Fibroblast of upper back skin (primary cell): ENCODE measurements at regions not wholly inside any gene's neighbourhood (a gene's known extent, or its start where the extent isn't known, plus 50 kb on each side); places are given as distances from the start of the nearest gene placed in this dataset.
"Not testable (repeated sequence)": the region's sequence is repeated elsewhere in the genome, so short reads cannot be mapped to it uniquely, and the experiment has no call there.

Experiments used
- DNase-seq: peaks from one replicate; pipeline ENCODE4 v3.0.0-alpha.2; 2013

DNA sequence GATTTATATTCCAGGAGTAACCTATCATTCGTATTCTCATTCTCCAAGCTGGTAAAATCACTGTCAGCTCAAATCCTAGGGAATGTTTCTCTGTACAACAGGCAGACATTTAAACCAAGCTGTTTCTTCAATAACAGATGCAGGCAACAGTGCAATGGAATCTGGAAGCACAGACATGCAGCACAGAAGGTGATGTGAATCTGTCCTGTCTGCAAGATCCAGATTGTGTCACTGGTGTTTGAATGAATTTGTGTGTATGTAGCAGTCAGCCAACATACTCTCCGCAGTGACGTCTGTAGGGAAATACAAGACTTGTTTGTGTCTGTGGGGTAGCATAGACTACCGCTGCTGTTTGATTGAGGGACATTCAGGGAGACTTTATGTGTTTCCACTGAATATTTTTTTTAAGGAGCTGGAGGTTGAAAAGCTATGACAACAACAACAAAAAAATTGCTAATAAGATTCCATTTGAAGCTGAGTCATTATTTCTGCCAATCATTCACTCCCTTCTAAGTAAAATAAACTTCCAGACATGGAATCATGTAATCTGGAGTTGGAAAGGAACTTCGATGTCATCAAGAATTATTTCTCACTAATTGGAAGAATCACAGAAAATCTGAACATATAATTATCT lies 122.9 kb upstream of the MYO3A start:
- DNase-seq, result no peak

DNA sequence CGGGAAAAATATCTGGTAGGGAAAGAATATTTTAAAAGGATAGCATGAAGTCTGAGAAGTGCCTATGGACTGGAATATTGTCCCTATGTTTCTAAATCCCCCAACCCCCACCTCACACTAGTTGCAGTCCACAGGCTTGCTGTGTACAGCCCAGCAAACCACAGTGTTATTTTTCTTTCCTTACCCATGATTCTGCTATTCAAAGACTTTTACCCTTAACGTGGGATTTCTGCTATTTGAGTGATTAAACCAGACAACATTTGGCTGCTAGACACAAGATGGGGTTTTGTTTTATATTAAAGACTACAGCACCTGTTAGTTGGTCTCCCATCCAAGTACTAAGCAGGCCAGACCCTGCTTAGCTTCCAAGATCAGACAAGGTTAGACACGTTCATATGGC lies 120.5 kb upstream of the MYO3A start:
- no peak for DNase-seq

DNA sequence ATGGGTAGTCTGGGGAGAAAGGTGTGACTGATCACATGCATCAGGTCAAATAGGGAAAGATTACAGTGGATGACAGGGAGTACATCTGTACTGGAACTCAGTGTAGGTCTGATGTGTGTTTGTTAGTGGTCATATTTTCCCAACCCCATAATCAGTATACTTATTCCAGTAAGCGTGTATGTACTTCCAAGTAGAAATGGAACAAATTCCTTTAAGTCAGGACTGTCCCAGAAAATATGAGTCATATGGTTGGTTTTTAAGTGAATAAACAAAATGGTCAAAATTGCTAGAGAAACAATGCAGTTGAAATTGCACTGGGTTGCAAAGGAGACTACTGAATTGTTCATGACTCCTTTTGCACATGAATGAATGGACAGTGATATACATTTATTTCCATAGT lies 118.8 kb upstream of the MYO3A start:
- DNase-seq, result no peak

DNA sequence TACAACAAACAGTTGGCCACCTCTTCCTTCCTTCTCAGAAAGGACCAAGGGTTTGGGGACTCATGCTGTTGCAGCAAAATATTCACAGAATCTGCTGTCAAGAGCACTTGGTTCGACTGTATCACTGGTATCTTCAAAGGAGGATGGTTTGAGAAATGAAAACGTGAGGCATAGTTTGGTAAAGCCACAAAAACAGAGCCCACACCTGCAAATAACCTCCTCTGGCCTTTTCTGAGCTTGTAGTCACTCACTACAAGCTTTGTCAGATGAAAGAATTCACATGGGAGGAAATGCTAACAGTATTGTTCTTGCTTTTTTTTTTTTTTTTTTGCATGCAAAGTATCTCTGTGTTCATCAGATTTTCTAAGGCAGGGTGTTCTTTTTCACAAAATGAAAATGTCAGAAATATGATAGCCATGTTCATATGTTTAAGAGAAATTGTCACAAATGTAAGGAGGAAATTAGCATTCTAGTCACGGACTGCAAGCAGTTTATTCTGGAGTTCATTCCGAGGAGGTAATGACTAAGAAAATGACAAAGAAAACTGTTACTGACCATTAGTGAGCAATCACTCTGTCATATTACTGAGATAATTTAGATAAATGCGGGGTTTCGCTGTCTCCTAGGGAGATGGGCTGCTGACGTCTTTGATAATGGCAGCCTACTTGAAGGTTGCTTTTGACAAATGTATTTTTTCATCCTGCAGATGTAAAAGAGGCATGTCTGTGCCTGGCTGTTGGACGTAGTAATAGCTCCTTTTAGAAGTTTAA lies 117.8 kb upstream of the MYO3A start:
- DNase-seq, result no peak

DNA sequence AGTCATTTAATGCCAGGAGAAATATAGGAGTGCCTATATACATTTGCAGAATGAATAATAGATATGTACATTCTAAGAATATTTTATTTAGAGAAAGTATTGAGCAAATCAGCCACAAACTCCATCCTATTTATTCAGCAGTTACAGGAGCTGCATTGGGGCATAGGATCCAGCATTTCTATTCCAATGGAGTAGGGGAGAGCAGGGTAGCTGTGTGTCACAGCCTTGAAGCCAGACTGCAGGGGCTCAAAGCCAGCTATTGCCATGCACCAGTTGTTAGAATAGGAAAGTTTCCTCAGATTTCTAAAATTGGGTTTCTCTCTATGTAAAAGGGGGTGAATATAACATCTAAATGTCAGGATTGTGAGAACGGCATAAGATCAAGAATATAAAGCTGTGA lies 116.8 kb upstream of the MYO3A start:
- no peak for DNase-seq

DNA sequence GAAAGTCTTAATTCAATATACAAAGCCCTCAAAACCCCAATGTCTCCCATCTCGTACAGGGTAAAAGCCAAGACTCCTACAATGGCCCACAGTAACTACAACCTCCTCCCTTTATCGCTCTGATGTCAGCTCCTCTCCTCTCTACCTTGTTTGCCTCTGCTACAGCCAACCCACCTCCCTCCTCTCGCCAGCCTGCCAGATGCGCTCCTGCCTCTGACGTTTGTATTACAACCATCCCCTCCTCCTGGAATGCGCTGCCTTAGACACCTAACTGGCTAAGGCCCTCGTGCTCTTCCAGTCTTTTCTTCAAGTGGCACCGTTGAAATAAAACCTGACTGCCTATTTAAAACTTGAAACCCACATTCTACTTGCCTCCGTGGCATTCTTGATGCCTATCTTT lies 115.3 kb upstream of the MYO3A start:
- no peak for DNase-seq

DNA sequence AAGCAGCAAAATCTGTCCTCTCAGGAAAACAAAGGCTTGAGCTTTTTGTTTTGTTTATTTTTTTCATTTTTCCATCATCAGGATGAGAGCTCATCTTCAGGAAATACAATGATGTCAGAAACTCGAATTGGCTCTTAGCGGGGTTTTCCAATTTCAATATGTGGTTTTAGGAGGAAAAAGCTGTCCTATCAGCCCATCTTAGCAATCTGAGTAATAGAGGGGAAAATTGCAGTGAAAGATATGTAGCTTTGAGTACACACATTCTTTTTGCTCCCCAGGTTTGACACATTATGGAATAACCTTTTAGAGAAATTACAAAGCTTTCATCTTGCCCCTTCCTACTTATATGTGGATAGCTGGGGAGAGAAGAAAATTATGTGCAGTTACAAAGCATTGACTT lies 113.6 kb upstream of the MYO3A start:
- no peak for DNase-seq

DNA sequence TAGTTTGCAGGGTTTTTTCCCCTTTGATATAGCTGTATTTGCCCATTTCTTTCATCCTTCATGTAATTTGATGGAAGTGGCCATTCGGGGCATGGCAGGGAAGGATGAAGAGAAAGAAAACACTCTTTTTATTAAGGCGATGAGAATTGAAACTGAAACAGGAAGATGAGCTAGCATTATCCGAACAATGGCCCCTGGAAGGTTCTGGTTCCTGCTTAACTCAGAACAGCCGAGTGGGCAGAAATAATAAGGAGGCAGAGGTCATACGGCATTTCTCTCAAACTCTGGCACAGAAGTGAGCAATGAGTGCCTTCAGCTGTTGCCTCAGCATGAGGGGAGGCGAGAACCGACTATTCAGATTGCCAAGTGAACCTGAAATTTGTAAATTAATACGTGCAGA lies 113.2 kb upstream of the MYO3A start:
- DNase-seq, result no peak

DNA sequence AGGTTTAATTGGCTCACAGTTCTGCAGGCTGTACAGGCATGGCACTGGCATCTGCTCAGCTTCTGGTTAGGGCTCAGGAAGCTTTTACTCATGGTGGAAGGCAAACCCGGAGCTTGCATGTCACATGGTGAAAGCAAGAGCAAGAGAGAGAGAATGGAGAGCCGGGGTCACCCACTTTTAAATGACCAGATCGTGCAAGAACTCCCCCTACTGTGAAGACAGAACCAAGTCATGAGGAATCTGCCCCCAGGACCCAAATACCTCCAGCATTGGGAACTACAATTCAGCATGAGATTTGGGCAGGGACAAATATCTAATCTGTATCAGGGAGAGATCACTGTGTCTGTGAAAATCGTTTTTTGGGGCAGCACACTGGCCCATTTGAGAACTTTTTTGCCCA lies 110.0 kb upstream of the MYO3A start:
- no peak for DNase-seq

DNA sequence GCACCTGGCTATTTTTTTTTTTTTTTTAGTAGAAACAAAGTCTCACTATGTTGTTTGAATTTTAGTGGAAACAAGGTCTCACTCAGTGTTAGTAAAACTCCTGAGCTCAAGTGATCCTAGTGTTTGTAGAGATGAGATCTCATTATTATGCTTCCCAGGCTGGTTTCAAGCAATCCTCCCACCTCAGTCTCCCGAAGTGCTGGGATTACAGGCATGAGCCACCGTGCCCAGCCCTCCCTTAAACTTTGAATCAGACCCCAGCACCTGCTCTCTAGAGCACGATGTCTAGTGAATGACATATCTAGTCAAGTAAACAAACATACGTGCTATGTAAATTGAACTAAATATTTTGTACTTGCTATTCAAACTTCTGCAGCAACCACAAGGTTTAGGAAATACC lies 105.6 kb upstream of the MYO3A start:
- DNase-seq, result no peak

DNA sequence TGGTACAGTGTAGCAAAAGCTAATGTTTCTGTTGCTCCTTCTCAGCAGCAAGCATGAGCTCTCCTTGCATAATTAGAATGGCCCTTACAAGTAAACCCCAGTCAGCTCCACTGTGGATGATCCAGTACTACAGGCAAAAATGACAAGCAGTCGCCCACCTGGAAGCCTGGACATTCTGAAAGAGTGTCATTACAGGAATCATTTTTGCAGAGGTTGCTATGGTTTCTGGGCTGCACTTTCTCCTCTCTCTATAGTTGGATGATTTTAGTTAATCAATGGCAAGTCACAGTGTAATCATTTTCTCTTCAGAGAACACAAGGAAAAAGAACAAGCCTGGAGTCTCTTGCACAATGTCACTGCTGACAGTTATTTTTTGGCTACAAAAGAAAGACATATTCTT lies 102.9 kb upstream of the MYO3A start:
- no peak for DNase-seq

DNA sequence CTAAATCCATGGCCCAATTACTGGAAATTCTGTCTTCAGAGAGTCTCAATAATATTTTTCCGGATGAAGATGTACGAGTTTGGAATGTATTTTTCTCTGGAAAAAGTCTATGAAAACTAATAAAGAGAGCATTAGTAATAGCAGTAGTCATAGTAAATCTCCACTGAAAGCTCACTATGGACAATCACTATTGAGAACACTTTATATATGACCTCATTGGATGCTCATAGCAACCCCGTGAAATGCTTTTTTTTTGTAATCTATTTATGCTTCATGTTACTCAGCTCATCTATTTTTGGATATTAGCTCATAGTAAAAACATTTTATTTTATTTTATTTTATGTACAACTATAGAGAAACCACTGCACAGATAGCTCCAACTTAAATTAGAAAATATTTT lies 94.3 kb upstream of the MYO3A start:
- no peak for DNase-seq

DNA sequence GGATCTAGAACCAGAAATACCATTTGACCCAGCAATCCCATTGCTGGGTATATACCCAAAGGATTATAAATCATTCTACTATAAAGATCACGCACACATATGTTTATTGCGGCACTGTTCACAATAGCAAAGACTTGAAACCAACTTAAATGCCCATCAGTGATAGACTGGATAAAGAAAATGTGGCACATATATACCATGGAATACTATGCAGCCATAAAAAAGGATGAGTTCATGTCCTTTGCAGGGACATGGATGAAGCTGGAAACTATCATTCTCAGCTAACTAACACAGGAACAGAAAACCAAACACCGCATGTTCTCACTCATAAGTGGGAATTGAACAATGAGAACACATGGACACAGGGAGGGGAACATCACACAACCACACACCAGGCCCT lies 93.2 kb upstream of the MYO3A start:
- not testable (repeated sequence) for DNase-seq

DNA sequence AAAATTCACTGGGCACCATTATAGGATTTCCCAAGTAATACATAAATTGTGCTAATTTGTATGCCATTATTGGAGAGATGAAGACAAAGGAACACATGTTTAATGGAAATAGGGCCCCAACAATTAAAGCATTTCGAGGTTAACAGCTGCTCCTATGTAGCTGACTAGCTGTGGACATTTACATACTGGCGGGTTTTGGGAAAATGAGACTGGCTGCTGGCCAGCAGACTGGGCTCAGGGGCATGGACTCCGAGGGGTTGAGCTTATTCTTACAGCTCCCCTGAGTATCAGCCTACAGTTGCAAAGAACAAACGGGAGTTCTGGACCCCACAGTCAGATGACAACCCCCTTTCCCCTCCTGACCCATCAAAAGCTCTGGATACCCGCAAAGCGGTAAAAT lies 91.9 kb upstream of the MYO3A start:
- DNase-seq, result no peak

DNA sequence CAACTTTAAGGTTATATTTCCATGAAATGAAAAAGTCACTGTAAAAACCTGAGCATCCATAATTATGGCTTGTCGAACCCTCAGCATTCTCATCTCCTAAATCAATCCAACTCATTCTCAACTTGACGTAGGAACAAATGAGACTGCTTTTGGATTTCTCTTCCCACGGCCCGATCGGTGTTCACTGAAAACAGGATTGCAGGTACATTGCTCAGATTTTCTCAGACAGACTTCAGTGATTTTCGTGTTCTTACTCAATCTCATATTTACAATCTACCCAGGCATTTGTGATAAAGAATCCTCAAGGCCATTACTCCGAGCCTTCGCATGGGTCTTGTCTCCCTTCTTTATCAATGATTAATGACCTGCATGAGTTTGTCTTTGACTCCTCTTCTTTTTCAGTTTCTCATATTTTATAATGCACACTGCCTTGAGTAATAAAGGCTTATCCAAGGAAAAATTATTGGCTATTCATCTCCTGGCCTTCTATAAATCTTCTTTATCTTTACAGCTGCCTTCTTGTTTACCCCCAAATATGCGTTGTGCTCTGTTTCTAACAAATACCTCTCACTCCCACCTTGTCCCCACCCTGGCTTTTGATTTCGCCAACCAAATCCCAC lies 90.4 kb upstream of the MYO3A start:
- DNase-seq, result no peak

DNA sequence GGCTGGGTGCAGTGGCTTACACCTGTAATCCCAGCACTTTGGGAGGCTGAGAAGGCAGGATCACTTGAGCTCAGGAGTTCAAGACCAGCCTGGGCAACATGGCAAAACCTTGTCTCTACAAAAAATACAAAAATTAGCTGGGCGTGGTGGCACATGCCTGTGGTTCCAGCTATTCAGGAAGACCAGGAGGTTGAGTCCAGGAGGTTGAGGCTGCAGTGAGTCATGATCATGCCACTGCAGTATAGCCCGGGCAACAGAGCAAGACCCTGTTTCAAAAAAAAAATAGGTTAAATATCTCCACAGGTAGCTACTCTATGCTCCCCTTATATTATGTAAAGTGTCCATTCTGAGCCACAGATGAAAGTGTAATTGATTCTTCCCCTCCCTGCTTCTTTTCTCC lies 89.3 kb upstream of the MYO3A start:
- not testable (repeated sequence) for DNase-seq

DNA sequence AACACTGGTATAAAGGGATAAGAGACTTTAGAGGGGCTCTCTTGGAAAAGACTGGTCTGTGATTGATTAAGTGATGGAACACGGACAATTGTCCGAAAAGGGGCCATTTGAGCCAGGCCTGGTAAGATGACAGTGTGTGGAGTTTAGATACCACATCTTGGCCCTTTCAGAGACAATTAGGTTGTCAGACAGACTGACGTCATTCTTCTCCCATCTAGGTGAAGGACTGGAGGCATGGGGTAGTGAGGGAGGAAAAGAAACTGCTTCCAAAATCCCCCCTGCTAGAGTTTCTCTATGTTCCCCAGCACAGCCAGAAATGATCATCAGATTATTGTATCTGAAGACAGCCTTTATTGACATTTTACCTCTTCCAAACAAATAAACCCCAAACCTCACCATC lies 84.8 kb upstream of the MYO3A start:
- no peak for DNase-seq

DNA sequence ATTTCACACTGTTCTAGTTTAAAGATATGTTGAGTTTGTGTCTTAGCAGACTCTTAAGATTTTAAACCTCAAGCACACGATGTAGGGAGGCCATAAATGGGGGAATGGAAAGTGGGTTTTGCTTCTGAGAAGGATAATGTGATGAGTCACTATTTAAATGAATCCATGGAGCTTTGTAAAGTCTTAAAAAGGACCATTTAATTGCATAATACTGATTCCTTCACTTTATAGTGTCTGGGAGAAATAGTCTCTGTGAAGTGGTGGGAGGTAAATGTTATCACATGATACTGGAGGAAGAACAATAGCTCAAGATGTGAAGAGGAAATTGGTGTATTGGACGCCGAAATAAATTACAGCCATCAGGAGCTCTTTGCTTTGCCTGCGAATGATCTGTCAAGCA lies 84.0 kb upstream of the MYO3A start:
- DNase-seq, result no peak

DNA sequence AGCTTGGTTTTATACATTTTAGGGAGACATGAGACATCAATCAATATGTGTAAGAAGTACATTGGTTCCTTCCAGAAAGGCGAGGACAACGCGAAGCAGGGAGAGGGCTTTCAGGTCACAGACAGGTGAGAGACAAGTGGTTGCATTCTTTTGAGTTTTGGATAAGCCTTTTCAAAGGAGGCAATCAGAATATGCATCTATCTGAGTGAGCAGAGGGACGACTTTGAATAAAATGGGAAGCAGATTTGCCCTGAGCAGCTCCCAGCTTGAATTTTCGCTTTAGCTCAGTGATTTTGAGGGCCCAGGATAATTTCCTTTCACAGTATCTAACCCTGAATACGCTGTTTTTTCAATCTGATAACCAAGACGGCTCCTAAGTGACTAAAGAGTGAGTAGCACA lies 82.5 kb upstream of the MYO3A start:
- DNase-seq, result no peak

DNA sequence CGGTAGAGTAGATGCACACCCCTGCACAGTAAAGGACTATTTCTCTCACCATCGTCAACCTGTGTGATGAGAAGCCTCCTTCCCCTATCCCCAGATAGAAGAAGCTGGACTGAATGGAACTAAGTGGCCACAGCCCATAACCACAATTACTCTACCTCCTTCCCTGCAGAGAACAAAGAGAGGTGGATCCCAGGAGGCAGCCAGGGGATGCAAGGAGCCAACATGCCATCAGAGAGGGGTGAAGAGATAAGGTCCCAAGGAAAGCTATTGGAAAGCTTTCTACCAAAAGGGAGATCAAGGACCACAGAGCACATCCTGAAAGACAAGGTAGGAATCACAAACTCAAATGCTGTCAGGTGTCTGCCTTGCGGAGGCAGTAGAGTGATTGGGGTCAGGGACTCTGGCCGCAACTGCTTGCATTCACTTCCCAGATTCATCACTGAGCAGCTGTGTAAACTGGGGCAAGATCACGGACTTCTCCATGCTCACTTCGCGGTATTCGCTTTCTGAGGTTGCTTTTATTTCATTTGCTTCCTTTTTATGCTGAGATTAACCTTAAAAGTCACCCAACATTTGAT lies 81.6 kb upstream of the MYO3A start:
- no peak for DNase-seq

DNA sequence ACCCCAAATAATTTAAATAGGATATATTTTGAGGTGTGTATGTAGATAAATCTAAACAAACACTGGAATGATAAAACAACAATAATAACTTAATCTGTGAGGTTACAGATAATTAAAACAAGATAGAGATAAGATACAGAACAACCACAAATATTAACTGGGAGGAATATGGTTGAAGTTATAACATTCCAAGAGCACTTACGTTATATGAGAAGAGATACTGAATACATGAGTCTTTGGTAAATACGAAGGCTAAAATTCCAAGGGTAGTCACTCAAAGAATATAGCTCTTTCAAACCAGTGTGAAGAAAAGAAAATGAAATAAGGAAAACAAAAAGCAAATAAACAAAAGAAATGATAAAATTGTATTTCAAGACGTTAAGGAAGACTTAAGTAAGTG lies 76.0 kb upstream of the MYO3A start:
- DNase-seq, result no peak

DNA sequence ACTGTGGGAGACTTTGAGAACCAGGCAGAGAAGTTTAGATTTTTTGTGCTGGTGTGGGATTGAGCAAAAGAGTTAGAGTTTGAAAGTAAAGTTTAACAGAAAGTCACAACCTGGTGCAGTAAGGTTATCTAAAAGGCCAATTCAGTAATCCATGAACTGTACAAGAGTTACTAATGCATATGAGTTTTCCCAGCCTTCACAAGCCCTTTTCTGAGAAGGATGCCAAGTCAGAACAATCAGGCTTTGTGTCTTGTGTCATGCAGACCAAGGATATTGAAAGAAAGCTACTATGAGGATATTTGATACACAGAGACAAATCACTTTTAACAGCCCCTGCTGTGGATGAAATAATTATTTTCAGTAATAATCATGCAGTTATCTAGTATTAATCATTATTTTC lies 68.8 kb upstream of the MYO3A start:
- no peak for DNase-seq

DNA sequence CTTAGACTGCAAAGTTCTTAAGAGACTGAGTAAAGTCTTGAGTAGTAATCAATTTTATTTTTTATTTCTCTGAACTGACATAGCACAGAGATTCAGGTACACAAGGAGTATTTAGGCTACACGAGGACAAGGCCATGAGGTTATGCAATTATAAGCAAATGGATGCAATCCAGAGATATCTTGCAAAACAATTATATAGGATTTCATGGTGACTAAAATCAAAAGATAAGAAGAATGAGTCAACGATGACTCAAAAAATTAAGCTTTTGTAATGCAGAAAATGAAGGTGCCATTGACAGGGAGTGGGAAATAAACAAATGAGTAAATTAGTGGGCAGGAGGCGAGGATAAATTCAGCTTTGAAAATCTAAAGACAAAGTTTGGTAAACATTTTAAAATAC lies 66.7 kb upstream of the MYO3A start:
- DNase-seq, result no peak

DNA sequence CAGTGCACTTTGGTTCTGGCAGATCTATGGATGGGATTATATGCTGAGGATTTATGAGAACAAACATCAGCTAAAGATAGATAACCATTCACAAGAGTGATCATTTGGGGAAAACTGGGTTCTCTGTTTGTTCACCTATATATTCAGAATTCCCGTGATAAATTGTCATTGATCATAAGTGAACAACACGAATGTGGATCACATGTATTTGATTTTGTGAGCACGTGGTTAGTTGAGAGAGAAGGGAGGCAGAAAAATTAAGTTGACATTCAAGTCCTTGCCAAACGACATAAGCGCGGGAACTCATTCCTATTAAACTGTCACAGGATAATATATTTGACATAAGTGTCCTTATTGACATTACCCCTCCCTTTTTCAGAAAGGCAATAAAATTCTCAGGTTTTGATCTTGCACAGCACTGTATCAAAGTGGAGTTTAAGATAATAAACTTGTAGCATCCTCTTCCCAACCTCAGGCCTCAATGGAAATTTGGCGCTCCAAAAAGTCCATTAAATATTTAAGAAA lies 64.9 kb upstream of the MYO3A start:
- no peak for DNase-seq
